ENCODE measurements at regions not wholly inside any gene's neighbourhood (a gene's known extent, or its start where the extent isn't known, plus 50 kb on each side); places are given as distances from the start of the nearest gene placed in this dataset.

GRCh38 chr1:209526137-209526536, 57.4 kb upstream of the CAMK1G start:
- no peaks in the 10 kb centered on the region for H3K36me3 ChIP-seq (ENCODE audit: control insufficient read depth, insufficient read depth, low read length)
- CTCF ChIA-PET = no interaction called here
- in situ Hi-C loops (cut with HindIII; ENCODE audit: low pct_unique_long_range_greater_than_20kb, low sequenced_read_pairs) = no loop called here
- no peaks in the 10 kb centered on the region; the same call in 1 of the 2 replicates for H3K27me3 ChIP-seq (ENCODE audit: control insufficient read depth, insufficient read depth, low read length)
- H3K9me3 ChIP-seq (ENCODE audit: control insufficient read depth, insufficient read depth, low read depth, low read length) = no peaks in the 10 kb centered on the region
- ATAC-seq = no peak
- H3K4me3 ChIP-seq (ENCODE audit: low read depth in 2 of 2, low read length in 2 of 2) = no peak overlapping the region
- POLR2A ChIA-PET = no interaction called here
- no TSS peak for BruUV-seq (replicated peaks)
- DNase-seq (ENCODE audit: low read depth, low spot score) = no peak
- TF ChIP-seq TCF7L2 (IDR thresholded peaks at IDR 0.05; ENCODE audit: low read depth, low read length) (no peak), SIN3A (IDR thresholded peaks at IDR 0.05; ENCODE audit: borderline replicate concordance, insufficient read depth, low read depth, low read length) (no peak), POLR2AphosphoS5 (IDR thresholded peaks at IDR 0.05; ENCODE audit: low read depth, low read length) (no peak)
- TF ChIP-seq, protein P1, sequence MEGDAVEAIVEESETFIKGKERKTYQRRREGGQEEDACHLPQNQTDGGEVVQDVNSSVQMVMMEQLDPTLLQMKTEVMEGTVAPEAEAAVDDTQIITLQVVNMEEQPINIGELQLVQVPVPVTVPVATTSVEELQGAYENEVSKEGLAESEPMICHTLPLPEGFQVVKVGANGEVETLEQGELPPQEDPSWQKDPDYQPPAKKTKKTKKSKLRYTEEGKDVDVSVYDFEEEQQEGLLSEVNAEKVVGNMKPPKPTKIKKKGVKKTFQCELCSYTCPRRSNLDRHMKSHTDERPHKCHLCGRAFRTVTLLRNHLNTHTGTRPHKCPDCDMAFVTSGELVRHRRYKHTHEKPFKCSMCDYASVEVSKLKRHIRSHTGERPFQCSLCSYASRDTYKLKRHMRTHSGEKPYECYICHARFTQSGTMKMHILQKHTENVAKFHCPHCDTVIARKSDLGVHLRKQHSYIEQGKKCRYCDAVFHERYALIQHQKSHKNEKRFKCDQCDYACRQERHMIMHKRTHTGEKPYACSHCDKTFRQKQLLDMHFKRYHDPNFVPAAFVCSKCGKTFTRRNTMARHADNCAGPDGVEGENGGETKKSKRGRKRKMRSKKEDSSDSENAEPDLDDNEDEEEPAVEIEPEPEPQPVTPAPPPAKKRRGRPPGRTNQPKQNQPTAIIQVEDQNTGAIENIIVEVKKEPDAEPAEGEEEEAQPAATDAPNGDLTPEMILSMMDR (IDR thresholded peaks at IDR 0.05) = no peak
- TF ChIP-seq, protein P2, sequence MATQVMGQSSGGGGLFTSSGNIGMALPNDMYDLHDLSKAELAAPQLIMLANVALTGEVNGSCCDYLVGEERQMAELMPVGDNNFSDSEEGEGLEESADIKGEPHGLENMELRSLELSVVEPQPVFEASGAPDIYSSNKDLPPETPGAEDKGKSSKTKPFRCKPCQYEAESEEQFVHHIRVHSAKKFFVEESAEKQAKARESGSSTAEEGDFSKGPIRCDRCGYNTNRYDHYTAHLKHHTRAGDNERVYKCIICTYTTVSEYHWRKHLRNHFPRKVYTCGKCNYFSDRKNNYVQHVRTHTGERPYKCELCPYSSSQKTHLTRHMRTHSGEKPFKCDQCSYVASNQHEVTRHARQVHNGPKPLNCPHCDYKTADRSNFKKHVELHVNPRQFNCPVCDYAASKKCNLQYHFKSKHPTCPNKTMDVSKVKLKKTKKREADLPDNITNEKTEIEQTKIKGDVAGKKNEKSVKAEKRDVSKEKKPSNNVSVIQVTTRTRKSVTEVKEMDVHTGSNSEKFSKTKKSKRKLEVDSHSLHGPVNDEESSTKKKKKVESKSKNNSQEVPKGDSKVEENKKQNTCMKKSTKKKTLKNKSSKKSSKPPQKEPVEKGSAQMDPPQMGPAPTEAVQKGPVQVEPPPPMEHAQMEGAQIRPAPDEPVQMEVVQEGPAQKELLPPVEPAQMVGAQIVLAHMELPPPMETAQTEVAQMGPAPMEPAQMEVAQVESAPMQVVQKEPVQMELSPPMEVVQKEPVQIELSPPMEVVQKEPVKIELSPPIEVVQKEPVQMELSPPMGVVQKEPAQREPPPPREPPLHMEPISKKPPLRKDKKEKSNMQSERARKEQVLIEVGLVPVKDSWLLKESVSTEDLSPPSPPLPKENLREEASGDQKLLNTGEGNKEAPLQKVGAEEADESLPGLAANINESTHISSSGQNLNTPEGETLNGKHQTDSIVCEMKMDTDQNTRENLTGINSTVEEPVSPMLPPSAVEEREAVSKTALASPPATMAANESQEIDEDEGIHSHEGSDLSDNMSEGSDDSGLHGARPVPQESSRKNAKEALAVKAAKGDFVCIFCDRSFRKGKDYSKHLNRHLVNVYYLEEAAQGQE (IDR thresholded peaks at IDR 0.05; ENCODE audit: insufficient read depth in 1 of 2, low read depth in 2 of 2, low read length in 1 of 2) = no peak
- no peaks in the 10 kb centered on the region for H3K4me1 ChIP-seq (ENCODE audit: control insufficient read depth, insufficient read depth, low read length)
- H3K27ac ChIP-seq (ENCODE audit: low read length) = no peak overlapping the region
- intact Hi-C loops (cut with micrococcal nuclease; ENCODE audit: unreplicated experiment) = no loop called here

DNA sequence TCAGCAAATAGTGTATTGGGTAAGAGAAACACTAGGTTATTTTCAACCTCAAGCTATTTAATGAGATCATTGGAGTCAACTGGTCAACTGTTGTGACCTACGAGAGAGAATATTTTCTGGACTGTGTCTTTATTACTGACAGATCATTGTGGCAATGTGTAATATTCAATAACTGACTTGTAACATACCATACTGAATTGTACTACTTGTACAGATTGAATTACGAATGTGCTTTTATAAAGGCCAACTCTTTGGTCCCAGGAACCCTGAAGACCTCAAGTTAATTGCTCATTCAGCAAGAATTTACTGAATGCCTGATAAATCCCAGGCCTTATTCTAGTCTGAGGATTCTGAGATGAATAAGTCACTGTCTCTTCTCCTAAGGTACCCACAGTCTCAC, 56.1 kb upstream of the CAMK1G start:
- no peak for DNase-seq (ENCODE audit: low read depth, low spot score)
- no peak for ATAC-seq
- Histone ChIP-seq H3K4me3 (ENCODE audit: low read depth in 2 of 2, low read length in 2 of 2) (no peak overlapping the region), H3K9me3 (ENCODE audit: control insufficient read depth, insufficient read depth, low read depth, low read length) (no peaks in the 10 kb centered on the region), H3K4me1 (ENCODE audit: control insufficient read depth, insufficient read depth, low read length) (no peaks in the 10 kb centered on the region), H3K27me3 (ENCODE audit: control insufficient read depth, insufficient read depth, low read length) (no peaks in the 10 kb centered on the region; the same call in 1 of the 2 replicates), H3K36me3 (ENCODE audit: control insufficient read depth, insufficient read depth, low read length) (no peaks in the 10 kb centered on the region), H3K27ac (ENCODE audit: low read length) (no peak overlapping the region)
- BruUV-seq (replicated peaks) = no TSS peak
- POLR2A ChIA-PET = no interaction called here
- CTCF ChIA-PET = no interaction called here
- TF ChIP-seq, protein P2 (IDR thresholded peaks at IDR 0.05; ENCODE audit: insufficient read depth in 1 of 2, low read depth in 2 of 2, low read length in 1 of 2) = no peak
- TF ChIP-seq SIN3A (IDR thresholded peaks at IDR 0.05; ENCODE audit: borderline replicate concordance, insufficient read depth, low read depth, low read length) (no peak), POLR2AphosphoS5 (IDR thresholded peaks at IDR 0.05; ENCODE audit: low read depth, low read length) (no peak), TCF7L2 (IDR thresholded peaks at IDR 0.05; ENCODE audit: low read depth, low read length) (no peak)
- TF ChIP-seq, protein P1 (IDR thresholded peaks at IDR 0.05) = no peak
- intact Hi-C loops (cut with micrococcal nuclease; ENCODE audit: unreplicated experiment) (no loop called here), in situ Hi-C loops (cut with HindIII; ENCODE audit: low pct_unique_long_range_greater_than_20kb, low sequenced_read_pairs) (no loop called here)
